GM12873 (cell line): ENCODE measurements at regions not wholly inside any gene's neighbourhood (a gene's known extent, or its start where the extent isn't known, plus 50 kb on each side); places are given as distances from the start of the nearest gene placed in this dataset.

Source experiments
- CTCF ChIP-seq: IDR thresholded peaks from 2 replicates; pipeline ENCODE4 v1.5.1; 2012; ENCODE audit warnings: low read depth, mild to moderate bottlenecking, moderate library complexity, low read length, control low read depth; ENCODE audit not compliant: insufficient read depth; ENCODE audit errors: missing control alignments

GRCh38 chr20:40009542-40009941 lies 679.5 kb downstream of the MAFB start:
- TF ChIP-seq CTCF = no peak

GRCh38 chr20:40008177-40008576 lies 680.9 kb downstream of the MAFB start:
- TF ChIP-seq CTCF = no peak

DNA sequence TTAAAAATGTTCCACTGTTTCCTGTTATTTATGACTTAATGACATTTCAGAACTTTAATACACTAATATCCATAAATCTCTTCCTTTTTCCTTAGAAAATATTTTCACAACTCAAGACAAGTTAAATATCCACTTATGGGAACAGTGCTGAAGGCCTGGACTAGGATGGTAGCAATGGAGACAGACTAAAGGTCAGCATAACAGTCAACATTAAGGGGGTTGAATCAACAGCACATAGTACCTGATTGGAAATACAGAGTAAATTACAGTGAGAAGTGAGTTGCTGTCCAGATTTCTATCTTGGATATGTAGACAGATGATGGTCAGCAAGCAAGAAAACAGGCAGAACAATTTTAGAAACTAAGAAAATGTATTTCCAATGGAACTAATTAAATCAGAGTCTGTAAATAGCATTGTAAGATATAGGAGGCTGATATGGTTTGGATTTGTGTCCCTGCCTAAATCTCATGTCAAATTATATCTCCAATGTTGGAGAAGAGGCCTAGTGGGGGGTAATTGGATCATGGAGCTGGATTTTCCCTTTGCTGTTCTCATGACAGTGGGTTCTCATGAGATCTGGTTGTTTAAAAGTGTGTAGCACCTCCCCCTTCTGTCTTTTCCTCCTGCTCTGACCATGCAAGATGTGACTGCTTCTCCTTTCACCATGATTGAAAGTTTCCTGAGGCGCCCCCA lies 682.7 kb downstream of the MAFB start:
- TF ChIP-seq CTCF = no peak

DNA sequence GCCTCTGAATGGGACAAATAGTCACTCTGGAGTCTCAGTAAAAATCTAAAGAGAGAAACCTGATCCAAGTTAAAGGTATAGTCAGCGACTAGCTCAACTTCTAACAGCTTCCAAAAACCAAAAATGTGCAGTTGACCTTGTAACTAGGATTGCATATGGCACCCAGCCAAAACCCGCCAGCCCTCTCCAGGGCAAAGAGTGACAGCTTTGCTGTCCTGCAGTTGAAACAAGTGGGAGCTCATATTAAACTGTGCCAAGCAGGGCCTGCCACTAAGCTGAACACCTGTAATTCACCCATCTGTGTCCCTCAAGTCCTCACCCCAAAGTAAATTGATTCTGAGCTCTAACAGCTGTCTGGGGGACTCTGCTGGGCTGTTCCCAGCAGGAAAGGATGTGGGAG lies 695.3 kb downstream of the MAFB start:
- no peak for TF ChIP-seq CTCF

DNA sequence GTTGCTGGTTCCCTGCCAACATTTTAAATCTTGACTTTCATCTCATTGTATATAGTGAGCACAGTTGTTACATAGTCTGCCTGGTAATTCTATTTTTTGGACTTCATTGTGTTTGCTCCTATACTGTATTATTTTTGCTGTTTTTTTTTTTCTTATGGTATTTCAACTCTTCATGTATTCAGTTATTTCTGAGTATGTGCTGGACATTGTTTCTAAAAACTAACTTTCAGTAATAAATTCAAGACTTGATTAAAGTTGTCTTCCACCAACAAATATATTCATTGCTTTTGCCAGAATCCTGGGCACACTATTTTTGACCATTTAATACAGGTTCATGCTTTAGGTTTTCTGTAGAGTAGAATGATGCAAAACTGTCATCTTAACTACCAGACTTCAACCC lies 698.3 kb downstream of the MAFB start:
- no peak for TF ChIP-seq CTCF

- TF ChIP-seq CTCF = no peak
Measured at GRCh38 chr20:39988991-39989390, 700.0 kb downstream of the MAFB start.

GRCh38 chr20:39986173-39986904 lies 702.7 kb downstream of the MAFB start:
- no peak for TF ChIP-seq CTCF
